Panc1 (cell line): ENCODE measurements at regions not wholly inside any gene's neighbourhood (a gene's known extent, or its start where the extent isn't known, plus 50 kb on each side); places are given as distances from the start of the nearest gene placed in this dataset.

Experiments
- ATAC-seq: fragments of 200-7000 bp; cut with Tn5 transposase; 2 replicates; pipeline ENCODE4 v1.9.1; 2020; ENCODE audit warnings: mild to moderate bottlenecking, moderate library complexity
- BruUV-seq: library from RNA; stranded (reverse); fragments of 400-500 nt; replicated peaks from 2 replicates; lab custom pipeline; 2021; lab: Mats Ljungman, UMichigan
- CTCF ChIA-PET: fragments of 300-600 bp; sonication (Branson Sonifier 250); formaldehyde crosslinking; loops from one replicate; lab custom pipeline; 2022; ENCODE audit warnings: antibody characterized with exemption; lab: Charles Lee
- POLR2A ChIA-PET: fragments of 300-600 bp; sonication (Branson Sonifier 250); formaldehyde crosslinking; loops from one replicate; lab custom pipeline; 2022; ENCODE audit warnings: antibody characterized with exemption; lab: Charles Lee
- DNase-seq: peaks from one replicate; pipeline ENCODE4 v3.0.0-alpha.2; 2010; ENCODE audit warnings: low read depth, low spot score
- H3K27ac ChIP-seq: 2 replicates; pipeline ENCODE4 v1.5.1; 2011; ENCODE audit warnings: mild to moderate bottlenecking, low read length, inconsistent platforms
- H3K27me3 ChIP-seq: fragments of 200-500 bp; sonication (Bioruptor generic); 2 replicates; pipeline ENCODE4 v1.6.0; 2014; ENCODE audit warnings: low read length, inconsistent platforms; ENCODE audit not compliant: control insufficient read depth, insufficient read depth
- H3K36me3 ChIP-seq: fragments of 200-500 bp; sonication (Bioruptor generic); 2 replicates; pipeline ENCODE4 v1.5.1; 2014; ENCODE audit warnings: inconsistent platforms, mild to moderate bottlenecking, low read length, moderate library complexity; ENCODE audit not compliant: control insufficient read depth, insufficient read depth
- H3K4me1 ChIP-seq: 2 replicates; pipeline ENCODE4 v1.5.1; 2011; ENCODE audit warnings: inconsistent platforms, mild to moderate bottlenecking, low read length, moderate library complexity; ENCODE audit not compliant: control insufficient read depth, insufficient read depth
- H3K4me3 ChIP-seq, 2 experiments: 2 replicates each; pipeline ENCODE4 v1.5.1; 2011 to 2012; ENCODE audit warnings: low read depth in 2 of 2, low read length in 2 of 2, mild to moderate bottlenecking in 2 of 2, inconsistent platforms in 1 of 2, moderate library complexity in 1 of 2
- H3K9me3 ChIP-seq: fragments of 200-500 bp; sonication (Bioruptor generic); 2 replicates; pipeline ENCODE4 v1.5.1; 2014; ENCODE audit warnings: low read depth, mild to moderate bottlenecking, inconsistent platforms, low read length, moderate library complexity; ENCODE audit not compliant: control insufficient read depth, insufficient read depth
- CTCF ChIP-seq: fragments of 450-650 bp; IDR thresholded peaks from 2 replicates; pipeline ENCODE4 v1.5.1; 2017; ENCODE audit warnings: mild to moderate bottlenecking
- POLR2AphosphoS5 ChIP-seq: IDR thresholded peaks from 2 replicates; pipeline ENCODE4 v1.6.1; 2012; ENCODE audit warnings: mild to moderate bottlenecking, low read depth, low read length, moderate library complexity
- REST ChIP-seq, 2 experiments: IDR thresholded peaks; 2 replicates each; pipeline ENCODE4 v1.6.1; 2011 to 2012; ENCODE audit warnings: low read depth in 2 of 2, control low read depth in 1 of 2, low read length in 1 of 2, mild to moderate bottlenecking in 1 of 2, moderate library complexity in 1 of 2; ENCODE audit not compliant: insufficient read depth in 1 of 2
- SIN3A ChIP-seq: IDR thresholded peaks from 2 replicates; pipeline ENCODE4 v1.6.1; 2012; ENCODE audit warnings: low read depth, mild to moderate bottlenecking, low read length, moderate library complexity, borderline replicate concordance; ENCODE audit not compliant: insufficient read depth
- TCF7L2 ChIP-seq: IDR thresholded peaks from 2 replicates; pipeline ENCODE4 v1.6.1; 2011; ENCODE audit warnings: mild to moderate bottlenecking, low read depth, low read length, inconsistent platforms
- in situ Hi-C: cut with HindIII; loops from 2 replicates; pipeline ENCODE4 v1.10.0; 2016; ENCODE audit warnings: low sequenced_read_pairs, low pct_unique_long_range_greater_than_20kb
- intact Hi-C: fragments of 100-400 bp; cut with micrococcal nuclease; formaldehyde crosslinking; loops from one replicate; pipeline ENCODE4 v1.10.0; 2022; ENCODE audit not compliant: unreplicated experiment

- TF ChIP-seq POLR2AphosphoS5 (no peak), CTCF (no peak), TCF7L2 (no peak), REST (IDR thresholded peaks at IDR 0.05; ENCODE audit: insufficient read depth in 1 of 2, low read depth in 2 of 2, low read length in 1 of 2) (no peak), SIN3A (no peak)
- H3K4me3 ChIP-seq, result no peak overlapping the region
- no peaks in the 10 kb centered on the region for H3K27me3 ChIP-seq
- ChIA-PET POLR2A (interaction anchor here (0.6 kb wide), 1 partner anchor 463 kb away, joined by 5 read pairs; no protein-coding TSS in a partner anchor), CTCF (interaction anchor here (0.7 kb wide), 1 partner anchor 215 kb away, joined by 4 read pairs; no protein-coding TSS in a partner anchor)
- H3K27ac ChIP-seq, result no peak overlapping the region
- DNase-seq (no peak), ATAC-seq (no peak)
- H3K4me1 ChIP-seq, result no peaks in the 10 kb centered on the region
- H3K36me3 ChIP-seq, result no peaks in the 10 kb centered on the region
- no TSS peak for BruUV-seq
- in situ Hi-C loops (no loop called here), intact Hi-C loops (no loop called here)
- no peaks in the 10 kb centered on the region for H3K9me3 ChIP-seq
Observed at GRCh38 chr18:4762330-4762729, 307.2 kb upstream of the DLGAP1 start.

- no peaks in the 10 kb centered on the region for H3K36me3 ChIP-seq
- BruUV-seq, result no TSS peak
- H3K4me1 ChIP-seq, result no peaks in the 10 kb centered on the region
- POLR2A ChIA-PET, result no interaction called here
- intact Hi-C loops (no loop called here), in situ Hi-C loops (no loop called here)
- no peak for TF ChIP-seq POLR2AphosphoS5
- TF ChIP-seq CTCF, result no peak
- no peak for TF ChIP-seq SIN3A
- no peak for TF ChIP-seq TCF7L2
- no peak for TF ChIP-seq REST (IDR thresholded peaks at IDR 0.05; ENCODE audit: insufficient read depth in 1 of 2, low read depth in 2 of 2, low read length in 1 of 2)
- no peak overlapping the region for H3K27ac ChIP-seq
- DNase-seq (no peak), ATAC-seq (no peak)
- no peaks in the 10 kb centered on the region for H3K27me3 ChIP-seq
- CTCF ChIA-PET, result no interaction called here
- H3K9me3 ChIP-seq, result no peaks in the 10 kb centered on the region
- H3K4me3 ChIP-seq, result no peak overlapping the region
Observed at GRCh38 chr18:4758980-4759379, 303.9 kb upstream of the DLGAP1 start.
